NCI-H1105 treated with DMSO at 0.1 percent for 48 hours (cell line): ENCODE measurements at regions not wholly inside any gene's neighbourhood (a gene's known extent, or its start where the extent isn't known, plus 50 kb on each side); places are given as distances from the start of the nearest gene placed in this dataset.
"Not testable (repeated sequence)": the region's sequence is repeated elsewhere in the genome, so short reads cannot be mapped to it uniquely, and the experiment has no call there.

Source experiments
- DNase-seq: peaks from one replicate; lab custom pipeline; 2025; lab: John Stamatoyannopoulos, UW

DNA sequence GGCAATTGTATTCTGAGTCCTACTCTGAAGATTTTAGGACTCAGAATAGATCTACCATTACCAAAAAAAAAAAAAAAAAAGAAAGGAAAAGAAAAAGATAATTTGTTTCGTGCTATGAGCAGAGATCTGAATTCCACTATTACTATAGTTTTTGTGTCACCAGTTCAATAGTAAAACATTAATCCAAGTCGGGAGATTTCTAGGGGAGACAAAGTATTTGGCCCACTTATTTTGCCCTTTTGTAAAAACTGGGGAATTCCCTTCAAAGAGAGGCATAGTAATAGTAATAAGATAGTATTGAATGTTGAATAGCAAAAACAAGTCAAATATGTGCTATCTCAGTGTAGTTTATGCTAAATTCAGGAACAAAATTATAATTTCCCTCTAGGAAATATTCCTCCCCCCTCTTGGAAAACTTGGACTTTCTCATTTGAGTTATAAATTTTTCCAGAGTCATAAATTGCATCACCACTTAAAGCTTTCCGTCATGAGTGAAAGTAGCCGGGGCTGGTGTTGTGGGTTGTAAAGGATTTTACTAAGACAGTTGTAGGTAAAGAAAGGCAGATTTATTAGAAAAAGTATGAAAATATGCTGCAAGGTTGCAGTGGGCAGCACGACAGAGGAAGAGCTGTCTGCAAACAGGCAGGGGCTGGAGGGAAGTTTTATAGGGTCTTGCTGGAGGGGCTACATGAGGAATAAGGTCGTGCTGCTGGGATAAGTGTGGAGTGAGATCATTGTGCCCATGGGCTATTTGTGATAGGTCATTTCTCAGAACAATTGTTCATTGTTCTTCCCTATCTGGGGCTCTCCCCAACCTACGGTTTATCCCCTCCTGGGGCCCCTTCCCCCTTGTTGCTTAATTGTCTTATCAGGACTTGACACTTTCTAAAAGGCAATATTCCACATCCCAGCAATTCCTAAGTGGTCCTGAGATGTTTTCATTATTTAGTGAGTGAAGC is 1009.9 kb downstream of the PLA2G4A start:
- DNase-seq: no peak

DNA sequence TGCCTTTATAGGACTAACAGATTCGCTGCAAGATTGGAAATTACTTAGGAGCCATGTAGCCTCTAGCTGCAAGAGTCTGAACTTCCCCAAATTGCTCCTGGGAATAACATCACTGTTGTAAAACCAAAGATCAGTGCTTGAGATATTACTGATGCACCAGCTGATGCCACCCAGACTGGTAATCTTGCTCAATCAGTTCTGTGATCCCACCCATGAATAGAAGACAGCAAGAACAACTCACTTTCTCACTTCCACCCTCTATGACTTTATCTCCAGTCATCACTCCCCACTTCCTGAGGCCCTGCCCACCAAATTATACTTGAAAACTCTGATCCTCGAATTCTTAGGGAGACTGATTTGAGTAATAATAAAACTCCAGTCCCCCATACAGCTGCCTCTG is 1011.1 kb downstream of the PLA2G4A start:
- DNase-seq: no peak

DNA sequence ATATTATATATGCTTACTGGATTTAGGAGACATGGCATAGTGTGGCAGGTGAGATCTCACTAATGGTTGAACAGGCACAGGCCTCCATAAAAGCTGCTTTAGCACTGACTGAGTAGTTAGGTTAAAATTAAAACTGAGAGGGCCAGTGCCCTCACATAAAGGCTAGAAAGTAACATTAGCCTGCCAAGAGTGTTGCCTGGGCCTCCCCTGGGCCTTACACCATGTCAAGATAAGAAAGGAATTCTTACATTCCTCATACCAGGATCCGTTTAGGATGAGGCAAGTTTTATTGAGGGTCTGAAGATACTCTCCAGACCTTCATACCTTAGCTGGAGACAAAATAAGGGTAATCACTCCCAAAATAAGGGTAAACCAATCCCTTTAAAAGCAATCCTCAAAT is 1011.8 kb downstream of the PLA2G4A start:
- DNase-seq: no peak

DNA sequence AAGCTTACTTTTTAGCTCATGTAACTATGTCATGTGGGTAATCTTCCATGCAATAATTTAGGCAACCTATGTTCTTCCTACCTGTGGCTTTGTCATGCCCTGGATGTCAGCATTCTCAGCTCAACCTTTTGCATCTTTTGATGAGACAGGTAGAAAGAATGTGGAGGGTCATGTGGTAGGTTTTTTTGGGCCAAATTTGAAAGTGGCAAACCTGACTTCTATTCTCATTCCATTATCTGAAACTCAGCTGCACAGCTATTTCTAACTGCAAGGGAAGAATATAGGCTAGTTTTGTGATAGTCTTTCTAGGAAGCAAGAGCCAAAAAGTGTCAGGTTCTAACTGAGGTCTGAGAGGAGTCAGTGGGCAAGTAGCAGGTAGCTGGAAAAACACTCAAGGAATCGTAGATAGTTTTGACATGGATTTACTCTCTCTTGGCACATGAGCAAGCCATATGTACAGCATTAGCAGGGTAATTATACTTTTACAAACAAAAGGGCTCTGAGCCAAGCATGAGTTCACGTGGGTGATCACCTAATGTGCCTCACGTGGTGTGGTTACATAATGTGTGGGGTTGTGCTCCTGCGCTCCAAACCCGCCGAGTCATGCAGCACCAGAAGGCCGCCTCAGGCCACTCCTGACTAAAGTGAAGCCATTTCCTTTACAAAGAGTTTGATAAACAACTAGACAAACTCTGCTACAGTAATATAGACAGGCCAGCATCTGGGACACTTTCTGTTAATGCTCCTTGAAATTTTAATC is 1013.8 kb downstream of the PLA2G4A start:
- no peak for DNase-seq

DNA sequence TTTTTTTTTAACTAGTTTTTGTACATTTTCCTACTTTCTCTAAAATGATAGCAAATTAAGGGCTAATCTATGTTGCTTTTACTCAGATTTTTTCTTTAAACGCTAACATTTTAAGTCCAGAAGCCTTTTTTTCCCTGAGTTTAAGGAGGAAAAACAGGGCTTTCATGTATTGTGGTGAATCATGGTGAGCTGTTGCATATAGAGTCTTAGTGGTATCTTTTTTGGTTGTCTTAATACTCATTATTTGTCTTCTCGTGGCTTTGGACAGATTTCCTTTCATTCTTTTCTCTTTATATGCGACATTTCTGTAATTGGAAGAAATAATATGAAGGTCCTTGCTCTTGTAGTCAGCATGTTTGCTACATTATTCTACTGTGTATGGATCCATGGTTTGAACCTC is 1015.6 kb downstream of the PLA2G4A start:
- DNase-seq: no peak

DNA sequence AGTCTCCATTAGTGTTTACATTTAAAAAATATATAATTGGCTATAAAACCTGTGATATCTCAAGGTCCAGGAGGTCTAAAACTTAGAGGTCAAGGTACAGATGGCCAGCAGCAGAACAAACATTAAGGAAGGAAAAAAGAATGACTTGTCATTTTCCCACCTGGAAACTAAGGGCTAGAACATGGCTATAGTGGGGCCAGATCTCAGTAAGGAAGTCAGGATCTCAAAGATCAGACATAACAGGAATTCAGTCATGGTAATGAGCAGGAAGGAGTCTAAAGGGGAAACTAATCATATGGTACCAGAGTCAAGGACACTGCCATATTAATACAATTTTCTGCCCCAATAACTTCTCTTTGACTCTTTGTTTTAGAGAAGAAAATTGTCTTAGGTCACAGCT is 1018.8 kb downstream of the PLA2G4A start:
- DNase-seq: no peak

DNA sequence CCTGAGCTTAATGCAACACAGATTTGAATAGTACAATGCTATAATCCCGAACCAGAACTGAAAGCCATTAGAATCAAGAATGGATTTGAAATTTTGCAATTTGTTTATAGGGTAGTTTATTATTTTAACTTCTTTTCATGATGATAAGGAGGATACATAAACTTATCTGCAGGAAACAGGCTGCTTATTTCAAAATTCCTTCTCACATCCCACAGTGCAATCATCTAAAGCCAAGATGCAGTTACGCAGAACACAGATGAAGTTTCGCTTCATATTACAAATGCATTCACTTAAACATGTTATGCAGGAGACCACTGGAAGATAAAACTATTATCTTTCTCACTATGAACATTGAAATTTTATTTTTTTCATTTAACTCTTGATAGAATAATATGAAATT is 1019.6 kb downstream of the PLA2G4A start:
- DNase-seq: no peak

DNA sequence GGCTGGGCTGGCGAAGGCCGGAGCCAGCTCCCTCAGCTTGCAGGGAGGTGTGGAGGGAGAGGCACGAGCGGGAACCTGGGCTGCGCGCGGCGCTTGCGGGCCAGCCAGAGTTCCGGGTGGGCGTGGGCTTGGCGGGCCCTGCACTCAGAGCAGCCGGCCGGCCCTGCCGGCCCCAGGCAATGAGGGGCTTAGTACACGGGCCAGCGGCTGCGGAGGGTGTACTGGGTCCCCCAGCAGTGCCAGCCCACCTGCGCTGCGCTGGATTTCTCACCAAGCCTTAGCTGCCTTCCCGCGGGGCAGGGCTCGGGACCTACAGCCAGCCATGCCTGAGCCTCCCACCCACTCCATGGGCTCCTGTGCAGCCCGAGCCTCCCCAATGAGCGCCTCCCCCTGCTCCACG is 1021.4 kb downstream of the PLA2G4A start:
- not testable (repeated sequence) for DNase-seq

DNA sequence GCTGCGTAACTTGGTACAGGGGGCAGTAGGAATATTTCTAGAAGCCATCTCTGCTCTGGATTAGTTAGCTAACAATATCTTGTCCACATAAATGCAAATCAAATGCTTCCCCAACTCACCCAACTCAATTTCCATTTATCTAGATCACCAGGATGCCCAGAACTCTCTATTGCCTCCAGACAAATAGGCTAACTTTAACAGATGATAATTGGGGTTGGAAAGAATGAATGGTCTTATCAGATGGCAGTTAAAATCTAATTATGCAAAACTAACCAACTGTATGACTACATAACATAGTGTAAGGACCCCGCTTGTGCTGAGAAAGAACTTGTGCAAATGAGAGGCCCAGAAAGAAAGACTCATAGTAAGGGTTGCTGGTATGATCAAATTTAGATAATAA is 1024.8 kb downstream of the PLA2G4A start:
- DNase-seq: no peak

DNA sequence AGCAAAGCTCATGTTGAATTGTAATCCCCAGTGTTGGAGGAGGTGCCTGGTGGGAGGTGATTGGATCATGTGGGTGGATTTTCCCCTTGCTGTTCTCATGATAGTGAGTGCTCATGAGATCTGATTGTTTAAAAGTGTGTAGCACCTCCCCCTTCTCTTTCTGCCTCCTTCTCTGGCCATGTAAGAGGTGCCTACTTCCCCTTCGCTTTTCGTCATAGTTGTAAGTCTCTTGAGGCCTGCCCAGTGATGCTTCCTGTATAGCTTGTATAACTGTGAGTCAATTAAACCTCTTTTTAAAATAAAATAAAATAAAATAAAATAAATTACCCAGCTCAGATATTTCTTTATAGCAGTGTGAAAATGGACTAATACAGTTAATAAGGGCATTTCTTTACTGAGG is 1025.7 kb downstream of the PLA2G4A start:
- DNase-seq: no peak

DNA sequence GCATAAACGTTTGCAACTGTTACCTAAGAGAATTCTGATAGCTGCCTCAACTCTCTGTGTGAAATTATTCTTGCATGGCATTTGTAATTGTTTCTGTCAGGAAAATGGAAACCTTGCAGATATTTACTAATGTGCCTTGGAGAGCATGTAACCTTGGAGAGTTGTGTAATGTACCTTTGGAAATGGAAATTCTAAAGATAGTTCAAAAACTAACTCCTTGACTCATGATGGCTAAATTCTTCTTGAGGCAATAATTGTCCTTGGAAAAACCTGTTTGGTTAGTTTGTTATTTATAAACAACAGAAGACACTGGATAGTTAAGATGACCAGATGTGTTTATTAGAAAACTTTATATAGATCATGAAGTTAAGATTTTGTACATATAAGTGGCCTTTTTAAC is 1033.8 kb downstream of the PLA2G4A start:
- DNase-seq: no peak

DNA sequence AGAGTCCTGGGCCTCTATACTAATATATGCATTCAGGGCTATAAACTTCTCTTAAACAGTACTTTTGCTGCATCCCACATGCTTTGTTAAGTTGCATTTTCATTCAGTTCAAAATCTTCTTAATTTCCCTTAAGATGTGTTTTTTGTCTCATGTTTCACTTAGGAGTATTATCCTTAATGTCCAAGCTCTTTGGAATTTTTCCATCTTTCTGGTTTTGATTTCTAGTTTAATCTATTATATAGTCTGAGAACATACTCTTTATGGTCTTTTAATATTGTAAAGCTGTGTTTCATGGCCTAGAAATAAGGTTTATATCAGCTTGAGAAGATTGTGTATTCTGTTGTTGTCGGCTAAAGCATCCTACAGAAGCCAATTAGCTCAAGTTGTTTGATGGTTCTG is 1041.8 kb downstream of the PLA2G4A start:
- no peak for DNase-seq

DNA sequence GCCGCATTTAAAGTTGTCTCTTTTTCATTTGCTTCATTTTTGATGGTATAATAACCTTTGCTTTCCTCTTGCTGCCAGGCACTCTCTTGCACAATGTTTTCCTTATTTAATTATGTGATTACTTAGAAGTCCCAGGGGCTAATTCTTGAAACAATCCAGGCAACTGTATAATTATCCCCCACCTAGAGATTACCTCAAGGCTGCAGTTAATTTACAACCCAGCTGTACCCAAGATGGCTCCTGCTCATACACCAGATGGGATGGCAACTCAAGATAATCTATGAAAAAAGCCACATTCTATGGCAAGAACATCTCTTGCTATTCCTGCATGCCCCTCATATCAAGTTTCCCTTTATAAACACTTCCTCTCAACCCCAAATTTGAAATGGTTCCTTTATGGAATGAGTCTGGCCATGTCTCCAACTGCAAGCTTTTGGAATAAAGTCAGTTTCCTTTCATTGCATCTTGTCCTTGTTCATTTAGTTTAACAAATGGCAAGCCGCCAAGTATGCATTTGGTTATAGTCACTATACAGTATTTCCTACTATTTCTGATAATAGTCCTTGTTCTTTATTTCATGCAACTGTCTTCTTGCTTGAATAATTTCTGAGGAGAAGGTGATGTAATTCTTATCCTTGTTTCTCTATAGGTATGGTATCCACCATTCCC is 1042.6 kb downstream of the PLA2G4A start:
- peak; percentile 68 for DNase-seq

DNA sequence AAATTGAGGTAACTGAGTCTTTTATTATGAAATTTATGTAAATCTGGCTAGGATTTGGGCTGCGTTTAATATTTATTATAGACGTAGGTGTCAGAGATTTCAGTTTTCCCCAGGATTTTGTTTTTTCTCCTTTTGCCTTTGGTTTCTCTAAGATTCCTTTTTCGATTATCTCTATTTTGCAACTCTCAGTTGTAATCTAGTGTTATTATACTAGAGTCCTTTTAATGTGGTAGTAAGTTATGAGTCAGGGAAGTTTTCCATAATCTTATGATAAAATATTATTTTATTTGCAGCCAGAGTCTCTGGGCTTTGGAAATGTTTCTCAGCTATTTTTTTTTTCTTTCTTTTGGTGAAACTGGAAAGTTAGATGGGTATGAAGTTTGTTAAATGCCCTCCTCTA is 1043.8 kb downstream of the PLA2G4A start:
- DNase-seq: no peak

DNA sequence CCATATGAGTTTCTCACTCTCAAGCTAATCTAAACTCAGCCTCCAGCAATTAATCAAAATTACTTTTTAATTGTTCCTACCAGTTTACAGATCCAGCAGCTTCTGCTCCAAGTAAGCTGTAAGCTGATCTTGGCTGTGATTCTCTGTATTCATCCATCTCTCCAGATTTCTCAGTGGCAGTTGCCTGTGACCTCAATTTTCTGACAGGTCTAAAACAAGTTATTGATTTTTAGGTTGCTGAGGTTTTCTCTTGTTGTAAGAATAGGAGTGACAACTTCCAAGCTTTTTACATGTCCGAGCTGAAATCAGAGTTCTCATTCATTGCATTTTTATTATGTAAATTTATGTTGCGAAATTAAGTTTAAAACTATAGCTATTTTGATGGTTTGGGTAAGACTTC is 1044.4 kb downstream of the PLA2G4A start:
- peak; percentile 21 for DNase-seq

DNA sequence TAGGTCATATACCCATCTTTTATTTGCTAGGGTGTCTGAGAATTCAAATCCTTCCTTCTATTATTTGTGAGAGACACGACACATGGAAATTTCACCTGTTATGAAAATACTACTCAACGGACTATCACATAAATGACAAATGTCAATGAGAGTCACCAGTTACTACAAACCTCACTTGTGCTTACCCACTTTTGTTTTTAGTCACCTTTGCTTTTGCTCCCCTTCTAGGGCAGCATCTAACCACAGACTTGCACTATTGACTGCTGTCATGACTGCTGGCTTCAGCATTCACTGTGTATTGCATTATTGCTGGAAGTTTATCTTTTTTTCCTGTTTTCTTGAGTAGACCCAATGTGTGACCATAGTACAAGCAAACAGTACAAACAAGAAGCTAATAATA is 1048.0 kb downstream of the PLA2G4A start:
- no peak for DNase-seq

DNA sequence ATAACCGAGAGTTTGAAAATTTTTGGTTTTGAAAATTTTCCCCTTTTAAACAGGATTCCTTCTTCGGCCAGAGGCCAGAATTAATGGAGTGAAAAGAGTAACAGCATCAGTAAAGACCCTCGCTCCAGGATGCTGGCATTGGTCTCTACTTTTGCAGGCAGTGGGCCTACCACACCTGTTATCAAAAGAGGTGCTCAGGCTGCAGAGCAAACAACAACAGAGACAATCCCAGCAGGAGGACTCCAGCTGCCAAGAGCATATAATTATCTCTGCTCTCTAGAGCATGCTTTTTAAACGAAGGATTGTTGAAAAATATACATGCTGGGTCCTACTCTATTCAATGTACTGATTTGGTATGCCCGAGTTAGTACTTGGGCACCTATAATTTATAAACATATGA is 1048.5 kb downstream of the PLA2G4A start:
- DNase-seq: peak; percentile 95

DNA sequence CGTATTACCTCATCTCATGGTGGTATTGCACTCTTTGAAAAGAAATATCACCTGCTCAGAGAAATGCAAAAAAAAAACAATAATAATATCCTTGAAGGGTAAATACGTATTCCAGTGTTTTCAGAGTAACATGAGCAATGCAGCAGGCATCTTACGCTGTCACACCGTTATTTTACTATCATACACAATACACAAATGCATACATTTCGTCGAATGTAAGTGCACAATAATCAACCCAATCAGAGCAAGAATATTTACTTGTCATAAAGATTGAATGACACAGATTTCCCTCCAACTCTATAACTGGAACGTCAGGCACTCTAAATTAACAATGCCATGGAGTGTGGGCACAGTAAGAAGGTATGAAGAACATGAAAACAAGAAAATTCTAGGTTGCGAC is 1050.1 kb downstream of the PLA2G4A start:
- DNase-seq: no peak

DNA sequence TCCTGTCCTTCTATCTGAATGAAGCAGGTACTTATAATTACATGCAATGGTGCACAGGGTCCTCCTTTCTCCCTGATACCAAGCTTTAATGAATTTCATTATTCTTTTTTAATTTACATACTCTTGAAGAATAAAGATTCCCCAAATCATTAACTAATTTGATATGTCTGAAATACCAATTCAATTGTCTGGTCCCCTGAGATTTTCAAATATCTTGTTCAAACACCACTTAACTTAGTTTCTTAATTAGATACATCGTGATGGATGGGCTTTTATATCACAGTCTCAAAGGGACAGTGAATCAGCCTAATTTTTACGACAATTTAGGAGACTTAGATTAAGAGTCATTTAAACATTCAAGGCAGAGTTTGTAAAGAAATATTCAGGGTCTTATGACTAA is 1054.6 kb downstream of the PLA2G4A start:
- DNase-seq: peak; percentile 44

DNA sequence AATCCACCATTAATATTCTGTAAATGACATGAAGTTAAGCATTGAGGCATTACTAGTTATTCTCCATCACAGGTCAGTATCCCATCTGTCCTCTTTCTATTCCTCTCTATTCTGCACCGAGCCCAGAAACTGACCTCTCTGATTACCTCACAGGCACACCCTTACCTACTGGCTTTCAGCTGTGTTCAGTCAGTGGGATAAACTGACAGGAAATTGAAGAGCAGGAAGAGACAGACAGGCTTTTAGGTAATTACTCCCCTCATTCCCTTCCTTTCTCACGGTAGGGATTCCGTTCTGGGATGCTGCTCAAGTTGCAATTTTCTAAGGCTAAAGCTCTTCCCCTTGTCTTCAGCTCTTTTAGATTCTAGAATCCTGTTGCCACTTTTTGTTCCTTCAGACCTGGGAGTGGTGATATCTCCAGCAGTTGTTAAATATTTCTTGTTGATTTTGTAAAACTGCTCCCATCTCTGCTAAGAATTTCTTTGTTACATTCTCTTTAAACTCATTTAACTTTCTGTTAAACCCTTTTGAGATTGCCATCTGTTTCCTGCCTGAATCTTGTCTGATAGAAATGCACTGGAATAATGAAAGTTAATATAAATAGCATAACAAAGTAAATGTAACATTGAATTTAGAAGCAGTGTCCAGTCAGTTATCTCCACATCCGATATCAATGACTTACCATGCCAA is 1063.4 kb downstream of the PLA2G4A start:
- no peak for DNase-seq

DNA sequence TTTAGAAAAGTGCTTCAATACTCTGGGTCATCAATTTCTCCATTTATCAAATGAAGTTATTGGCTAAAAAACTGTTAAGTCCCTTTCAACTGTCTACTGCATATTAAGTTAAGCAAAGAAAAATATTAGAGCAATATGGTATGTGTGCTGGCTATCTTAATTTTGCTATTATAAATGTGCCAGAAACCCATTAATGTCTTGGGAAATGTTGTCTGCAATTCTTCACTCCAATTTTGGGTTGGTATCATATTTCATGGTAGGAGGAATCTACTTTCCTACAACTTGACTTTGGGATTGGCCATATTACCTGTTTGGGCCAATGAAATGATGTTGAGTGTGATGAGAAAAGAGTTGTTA is 1063.9 kb downstream of the PLA2G4A start:
- no peak for DNase-seq

DNA sequence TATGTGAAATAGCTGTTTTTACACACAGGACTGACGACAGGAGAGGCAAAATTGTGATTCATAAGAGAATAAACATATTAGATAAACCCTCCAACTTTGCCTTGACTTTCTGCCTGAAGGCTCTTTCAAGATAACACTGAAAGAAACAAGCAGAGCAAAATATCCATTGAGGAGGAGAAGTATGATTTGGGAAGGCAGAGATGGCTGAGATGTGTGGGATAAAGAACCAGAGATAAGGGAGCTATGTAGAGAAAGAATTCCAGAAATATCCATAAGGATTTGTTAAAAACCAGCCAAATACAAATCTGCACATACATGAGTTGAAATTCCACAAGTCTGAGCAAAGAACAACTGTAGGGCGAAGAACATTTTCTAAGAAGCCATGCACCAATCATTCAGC is 1064.7 kb downstream of the PLA2G4A start:
- no peak for DNase-seq
